ENCODE measurements at regions not wholly inside any gene's neighbourhood (a gene's known extent, or its start where the extent isn't known, plus 50 kb on each side); places are given as distances from the start of the nearest gene placed in this dataset.

GRCh38 chr4:72846280-72847111 lies 223.0 kb downstream of the COX18 start:
- TF ChIP-seq, protein P1, sequence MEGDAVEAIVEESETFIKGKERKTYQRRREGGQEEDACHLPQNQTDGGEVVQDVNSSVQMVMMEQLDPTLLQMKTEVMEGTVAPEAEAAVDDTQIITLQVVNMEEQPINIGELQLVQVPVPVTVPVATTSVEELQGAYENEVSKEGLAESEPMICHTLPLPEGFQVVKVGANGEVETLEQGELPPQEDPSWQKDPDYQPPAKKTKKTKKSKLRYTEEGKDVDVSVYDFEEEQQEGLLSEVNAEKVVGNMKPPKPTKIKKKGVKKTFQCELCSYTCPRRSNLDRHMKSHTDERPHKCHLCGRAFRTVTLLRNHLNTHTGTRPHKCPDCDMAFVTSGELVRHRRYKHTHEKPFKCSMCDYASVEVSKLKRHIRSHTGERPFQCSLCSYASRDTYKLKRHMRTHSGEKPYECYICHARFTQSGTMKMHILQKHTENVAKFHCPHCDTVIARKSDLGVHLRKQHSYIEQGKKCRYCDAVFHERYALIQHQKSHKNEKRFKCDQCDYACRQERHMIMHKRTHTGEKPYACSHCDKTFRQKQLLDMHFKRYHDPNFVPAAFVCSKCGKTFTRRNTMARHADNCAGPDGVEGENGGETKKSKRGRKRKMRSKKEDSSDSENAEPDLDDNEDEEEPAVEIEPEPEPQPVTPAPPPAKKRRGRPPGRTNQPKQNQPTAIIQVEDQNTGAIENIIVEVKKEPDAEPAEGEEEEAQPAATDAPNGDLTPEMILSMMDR (IDR thresholded peaks at IDR 0.05) = no peak
- TF ChIP-seq POLR2A (IDR thresholded peaks at IDR 0.05) = no peak

Data from body of pancreas (tissue), 4 donors.